BJ (cell line): ENCODE measurements at regions not wholly inside any gene's neighbourhood (a gene's known extent, or its start where the extent isn't known, plus 50 kb on each side); places are given as distances from the start of the nearest gene placed in this dataset.

Experiments used
- CTCF ChIA-PET: fragments of 350-600 bp; formaldehyde crosslinking; extraction: SDS; loops from one replicate; lab custom pipeline; 2021; ENCODE audit warnings: antibody characterized with exemption, inconsistent platforms; lab: Yijun Ruan, JAX
- POLR2A ChIA-PET: fragments of 300-600 bp; sonication (Branson Sonifier 250); formaldehyde crosslinking; extraction: SDS; loops from one replicate; lab custom pipeline; 2021; ENCODE audit warnings: antibody characterized with exemption; lab: Charles Lee
- DNase-seq: peaks from one replicate; pipeline ENCODE4 v3.0.0-alpha.2; 2011; ENCODE audit warnings: low read depth
- H3K27me3 ChIP-seq: 2 replicates; pipeline ENCODE4 v1.6.0; 2011; ENCODE audit warnings: low read length; ENCODE audit not compliant: control insufficient read depth, insufficient read depth
- H3K36me3 ChIP-seq: 2 replicates; pipeline ENCODE4 v1.5.1; 2011; ENCODE audit warnings: low read length; ENCODE audit not compliant: control insufficient read depth, insufficient read depth
- H3K4me3 ChIP-seq: 2 replicates; pipeline ENCODE4 v1.5.1; 2011; ENCODE audit warnings: low read depth, mild to moderate bottlenecking, control low read depth, low read length
- CTCF ChIP-seq: IDR thresholded peaks from 2 replicates; pipeline ENCODE4 v1.5.1; 2011; ENCODE audit warnings: low read depth, mild to moderate bottlenecking, control low read depth, inconsistent platforms, low read length, moderate library complexity; ENCODE audit not compliant: insufficient read depth

DNA sequence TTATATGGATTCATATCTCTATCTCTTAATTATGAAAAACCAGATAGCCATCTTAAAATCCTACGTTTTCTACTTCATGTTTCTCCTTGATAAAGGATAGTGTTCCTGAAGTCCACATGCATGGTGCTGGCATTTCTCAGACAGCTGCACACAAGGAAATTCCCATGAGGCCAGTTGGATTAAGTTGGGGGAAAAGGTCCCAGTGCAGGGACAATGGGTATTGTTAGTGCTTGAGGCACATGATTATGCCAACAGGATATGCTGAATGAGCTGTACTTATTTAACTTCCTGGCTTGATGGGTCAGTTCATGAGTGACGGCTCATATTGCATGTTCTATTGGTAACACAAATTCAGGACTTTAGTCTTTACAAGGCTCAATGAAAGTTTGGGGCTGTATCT lies 913.9 kb upstream of the NDST4 start:
- ChIA-PET POLR2A (no interaction called here), CTCF (no interaction called here)
- no peaks in the 10 kb centered on the region for H3K36me3 ChIP-seq

GRCh38 chr4:116024954-116025708 lies 911.7 kb upstream of the NDST4 start:
- Histone ChIP-seq H3K27me3 (no peaks in the 10 kb centered on the region), H3K36me3 (no peaks in the 10 kb centered on the region), H3K4me3 (no peak overlapping the region)
- ChIA-PET CTCF (no interaction called here), POLR2A (no interaction called here)
- no peak for TF ChIP-seq CTCF
- DNase-seq: no peak

More for the DNA sequence above, 913.9 kb upstream of the NDST4 start:
- no peak overlapping the region for H3K4me3 ChIP-seq
- no peak for TF ChIP-seq CTCF
- no peak for DNase-seq
- H3K27me3 ChIP-seq: no peaks in the 10 kb centered on the region

DNA sequence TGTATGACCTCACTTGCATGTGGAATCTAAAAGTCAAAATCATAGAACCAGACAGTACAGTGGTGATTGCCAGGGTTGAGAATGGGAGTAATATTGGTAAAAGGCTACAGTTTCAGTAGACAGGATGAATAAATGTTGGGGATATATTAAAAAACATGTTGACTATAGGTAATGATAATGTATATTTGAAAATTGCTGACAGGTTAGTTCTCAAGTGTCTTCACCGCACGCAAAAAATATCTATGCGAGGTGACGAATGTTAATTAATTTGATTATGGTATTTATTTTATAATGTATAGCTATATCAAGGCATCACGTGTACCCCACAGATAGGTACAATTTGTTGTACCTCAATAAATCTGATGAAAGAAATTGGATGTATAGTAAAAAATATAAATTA lies 909.6 kb upstream of the NDST4 start:
- TF ChIP-seq CTCF: no peak
- CTCF ChIA-PET: no interaction called here
- POLR2A ChIA-PET: no interaction called here
- no peaks in the 10 kb centered on the region for H3K36me3 ChIP-seq
- DNase-seq: no peak
- no peak overlapping the region for H3K4me3 ChIP-seq
- H3K27me3 ChIP-seq: no peaks in the 10 kb centered on the region

DNA sequence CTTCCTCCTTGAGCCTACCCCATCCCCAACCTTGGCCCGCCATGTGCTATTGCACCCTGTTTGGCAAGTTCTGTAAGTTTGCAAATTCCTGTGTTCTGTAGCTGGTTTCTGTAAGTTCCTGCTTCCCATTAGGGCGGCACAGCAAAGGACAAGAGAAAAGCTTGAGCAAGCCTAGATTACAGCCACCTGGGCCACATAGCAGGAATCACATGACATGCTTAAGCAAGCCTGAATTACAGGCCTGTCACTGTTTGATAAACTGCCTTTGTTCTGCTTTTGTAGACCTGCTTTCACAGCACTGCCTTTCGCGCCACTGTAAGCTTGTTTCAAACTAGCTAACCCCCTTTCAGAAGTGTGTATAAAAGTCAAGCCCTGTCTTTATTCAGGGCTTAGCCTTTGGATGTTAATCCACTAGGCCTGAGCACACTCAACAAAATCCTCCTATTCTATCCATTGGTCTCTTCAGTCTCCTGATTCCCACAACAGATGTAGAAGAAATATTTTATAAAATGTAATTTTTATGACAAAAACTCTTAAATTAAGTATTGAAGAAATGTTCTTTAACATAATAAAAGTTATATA lies 906.8 kb upstream of the NDST4 start:
- Histone ChIP-seq H3K36me3 (no peaks in the 10 kb centered on the region), H3K27me3 (no peaks in the 10 kb centered on the region), H3K4me3 (no peak overlapping the region)
- ChIA-PET CTCF (no interaction called here), POLR2A (no interaction called here)
- no peak for DNase-seq
- TF ChIP-seq CTCF: no peak

DNA sequence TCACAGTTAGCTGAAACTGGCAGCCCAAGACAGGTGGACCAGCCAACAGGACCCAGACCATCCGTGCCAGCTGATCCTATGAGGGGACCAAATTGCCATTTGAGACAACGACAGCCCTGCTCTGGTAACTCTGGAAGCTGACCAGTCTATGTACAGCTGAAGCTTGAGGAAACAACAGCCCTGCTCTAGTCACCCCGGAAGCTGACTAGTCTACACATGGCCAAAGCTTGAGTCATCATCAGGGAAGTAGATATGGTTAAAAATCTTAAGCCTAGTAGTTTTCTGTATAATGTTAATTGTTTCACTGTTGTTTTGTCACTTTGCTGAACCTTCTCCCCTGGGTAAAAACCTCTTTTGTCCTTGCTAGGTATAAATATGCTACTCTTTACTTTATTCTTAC lies 905.4 kb upstream of the NDST4 start:
- no peaks in the 10 kb centered on the region for H3K36me3 ChIP-seq
- no peak overlapping the region for H3K4me3 ChIP-seq
- no peaks in the 10 kb centered on the region for H3K27me3 ChIP-seq
- DNase-seq: no peak
- TF ChIP-seq CTCF: no peak
- CTCF ChIA-PET: interaction anchor here (0.6 kb wide), 1 partner anchor 382 kb away, joined by 3 read pairs; no protein-coding TSS in a partner anchor
- POLR2A ChIA-PET: no interaction called here
